ENCODE measurements at regions not wholly inside any gene's neighbourhood (a gene's known extent, or its start where the extent isn't known, plus 50 kb on each side); places are given as distances from the start of the nearest gene placed in this dataset.

GRCh38 chr9:18396102-18396728 is 77.7 kb upstream of the ADAMTSL1 start:
- H3K4me1 ChIP-seq: peaks cover 0 to 16% (median 12%) of the 10 kb centered on the region in 3 donors
- intact Hi-C loops (cut with DNase I): no loop called here
- H3K27ac ChIP-seq: no peak overlapping the region
- no peaks in the 10 kb centered on the region for H3K9me3 ChIP-seq
- H3K36me3 ChIP-seq: no peaks in the 10 kb centered on the region
- no peak overlapping the region for H3K4me3 ChIP-seq
- H3K27me3 ChIP-seq: no peaks in the 10 kb centered on the region
- DNase-seq: no peak
- peak in 1 of 6 experiments; percentile 5 for TF ChIP-seq CTCF (IDR thresholded peaks at IDR 0.05)
- TF ChIP-seq POLR2A (IDR thresholded peaks at IDR 0.05): no peak

GRCh38 chr9:18397076-18397475 is 76.9 kb upstream of the ADAMTSL1 start:
- Histone ChIP-seq H3K4me3 (no peak overlapping the region), H3K9me3 (no peaks in the 10 kb centered on the region), H3K27me3 (no peaks in the 10 kb centered on the region), H3K36me3 (no peaks in the 10 kb centered on the region), H3K27ac (no peak overlapping the region), H3K4me1 (peaks cover 0 to 16% (median 12%) of the 10 kb centered on the region in 3 donors)
- no peak for TF ChIP-seq CTCF (IDR thresholded peaks at IDR 0.05)
- no peak for TF ChIP-seq POLR2A (IDR thresholded peaks at IDR 0.05)
- no peak for DNase-seq
- intact Hi-C loops (cut with DNase I): no loop called here
- WGBS, 2 donors: 35 to 71% methylated on average over 2 of the region's 2 CpGs

- no peak for DNase-seq
- no peak for TF ChIP-seq POLR2A (IDR thresholded peaks at IDR 0.05)
- TF ChIP-seq CTCF (IDR thresholded peaks at IDR 0.05): no peak
- 77 to 85% methylated on average over 1 of the region's 1 CpG for WGBS, 2 donors
These were observed 75.9 kb upstream of the ADAMTSL1 start for GRCh38 chr9:18398038-18398437.

GRCh38 chr9:18404434-18405029 is 69.4 kb upstream of the ADAMTSL1 start:
- intact Hi-C loops (cut with DNase I): no loop called here
- Histone ChIP-seq H3K4me3 (no peak overlapping the region), H3K4me1 (no peaks in the 10 kb centered on the region), H3K27me3 (no peaks in the 10 kb centered on the region), H3K36me3 (no peaks in the 10 kb centered on the region), H3K9me3 (no peaks in the 10 kb centered on the region), H3K27ac (no peak overlapping the region)
- 60 to 82% methylated on average over 3 of the region's 3 CpGs for WGBS, 2 donors
- no peak for TF ChIP-seq POLR2A (IDR thresholded peaks at IDR 0.05)
- TF ChIP-seq CTCF (IDR thresholded peaks at IDR 0.05): no peak
- DNase-seq: no peak

More at GRCh38 chr9:18398038-18398437, 75.9 kb upstream of the ADAMTSL1 start:
- peaks cover 0 to 13% (median 8%) of the 10 kb centered on the region in 3 donors for H3K4me1 ChIP-seq
- no peaks in the 10 kb centered on the region for H3K9me3 ChIP-seq
- no peak overlapping the region for H3K4me3 ChIP-seq
- no peak overlapping the region for H3K27ac ChIP-seq
- no peaks in the 10 kb centered on the region for H3K36me3 ChIP-seq
- H3K27me3 ChIP-seq: no peaks in the 10 kb centered on the region
- intact Hi-C loops (cut with DNase I): no loop called here

GRCh38 chr9:18405240-18405639 is 68.7 kb upstream of the ADAMTSL1 start:
- WGBS, 2 donors: 56 to 66% methylated on average over 3 of the region's 3 CpGs
- Histone ChIP-seq H3K9me3 (no peaks in the 10 kb centered on the region), H3K27me3 (no peaks in the 10 kb centered on the region), H3K4me1 (no peaks in the 10 kb centered on the region), H3K27ac (no peak overlapping the region), H3K4me3 (no peak overlapping the region), H3K36me3 (no peaks in the 10 kb centered on the region)
- TF ChIP-seq POLR2A (IDR thresholded peaks at IDR 0.05) (no peak), CTCF (IDR thresholded peaks at IDR 0.05) (no peak)
- DNase-seq: no peak
- intact Hi-C loops (cut with DNase I): no loop called here

Data from esophagus squamous epithelium (tissue), 5 donors.